Breast epithelium (tissue), 4 donors: ENCODE measurements at regions not wholly inside any gene's neighbourhood (a gene's known extent, or its start where the extent isn't known, plus 50 kb on each side); places are given as distances from the start of the nearest gene placed in this dataset.

ENCODE experiments used
- DNase-seq, 2 donors: peaks; one replicate each; pipeline ENCODE4 v3.0.0-alpha.2; 2019; ENCODE audit warnings: low spot score in 2 of 2
- H3K27ac ChIP-seq, 2 donors: fragments of 200-600 bp; sonication (generic) in 1 of 2; one replicate each; pipeline ENCODE4 v1.5.1; 2016 to 2019; ENCODE audit warnings: mild to moderate bottlenecking in 1 of 2
- H3K27me3 ChIP-seq, 2 donors: fragments of 200-600 bp; sonication (generic) in 1 of 2; one replicate each; pipeline versions ENCODE4 v1.5.1 to v1.6.0; 2017 to 2019; ENCODE audit warnings: control low read depth in 1 of 2, mild to moderate bottlenecking in 1 of 2
- H3K36me3 ChIP-seq: fragments of 200-600 bp; one replicate; pipeline ENCODE4 v1.5.1; 2019
- H3K4me1 ChIP-seq, 2 donors: fragments of 200-600 bp; sonication (generic); one replicate each; pipeline ENCODE4 v1.5.1; 2016 to 2019; ENCODE audit warnings: control low read depth in 1 of 2
- H3K4me3 ChIP-seq, 3 donors: fragments of 200-600 bp; sonication (generic); 1 replicate in 2 of 3; 2 replicates in 1 of 3; pipeline ENCODE4 v1.5.1; 2016 to 2019; ENCODE audit warnings: mild to moderate bottlenecking in 3 of 3, moderate library complexity in 2 of 3
- H3K9me3 ChIP-seq, 2 donors: fragments of 200-600 bp; sonication (generic) in 1 of 2; one replicate each; pipeline ENCODE4 v1.5.1; 2016 to 2019; ENCODE audit warnings: control low read depth in 1 of 2
- CTCF ChIP-seq, 3 donors: fragments of 450-650 bp; IDR thresholded peaks; one replicate each; pipeline ENCODE4 v1.5.1; 2016 to 2017; ENCODE audit warnings: antibody characterized with exemption in 3 of 3, mild to moderate bottlenecking in 3 of 3, moderate library complexity in 3 of 3
- POLR2A ChIP-seq: fragments of 450-650 bp; IDR thresholded peaks from one replicate; pipeline ENCODE4 v1.6.1; 2016; ENCODE audit warnings: antibody characterized with exemption, mild to moderate bottlenecking, moderate library complexity
- POLR2AphosphoS5 ChIP-seq, 3 donors: sonication (generic); formaldehyde crosslinking; IDR thresholded peaks; one replicate each; pipeline ENCODE4 v1.6.1; 2017; ENCODE audit warnings: antibody characterized with exemption in 3 of 3
- intact Hi-C: fragments of 100-400 bp; cut with DNase I; formaldehyde crosslinking; loops from one replicate; pipeline ENCODE4 v1.15.1; 2023; ENCODE audit warnings: low total_unique reads

DNA sequence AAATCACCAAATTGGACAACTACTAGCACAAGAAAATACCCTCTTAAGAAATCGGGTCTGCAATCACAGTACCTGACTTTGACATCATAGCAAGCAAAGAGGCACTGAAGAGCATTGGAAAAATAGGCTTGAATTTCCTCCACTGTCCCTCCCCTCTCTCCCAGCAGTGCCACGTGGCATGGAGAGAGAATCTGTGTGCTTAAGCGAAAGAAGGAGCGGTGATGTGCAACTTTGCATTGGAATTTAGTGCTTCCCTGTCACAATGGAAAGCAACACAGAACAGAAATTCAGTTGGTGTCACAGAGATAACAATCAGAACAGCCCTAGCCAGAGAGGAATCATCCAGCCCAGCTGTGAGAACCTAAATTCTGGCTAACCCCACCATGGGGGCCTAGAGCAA lies 207.5 kb upstream of the SLITRK3 start:
- TF ChIP-seq CTCF (IDR thresholded peaks at IDR 0.05) (no peak), POLR2A (no peak), POLR2AphosphoS5 (IDR thresholded peaks at IDR 0.05) (no peak)
- H3K27ac ChIP-seq = no peak overlapping the region
- H3K36me3 ChIP-seq = no peaks in the 10 kb centered on the region
- no peak overlapping the region for H3K4me3 ChIP-seq
- intact Hi-C loops = no loop called here
- no peak for DNase-seq
- no peaks in the 10 kb centered on the region for H3K9me3 ChIP-seq
- no peaks in the 10 kb centered on the region for H3K27me3 ChIP-seq
- H3K4me1 ChIP-seq = no peaks in the 10 kb centered on the region

DNA sequence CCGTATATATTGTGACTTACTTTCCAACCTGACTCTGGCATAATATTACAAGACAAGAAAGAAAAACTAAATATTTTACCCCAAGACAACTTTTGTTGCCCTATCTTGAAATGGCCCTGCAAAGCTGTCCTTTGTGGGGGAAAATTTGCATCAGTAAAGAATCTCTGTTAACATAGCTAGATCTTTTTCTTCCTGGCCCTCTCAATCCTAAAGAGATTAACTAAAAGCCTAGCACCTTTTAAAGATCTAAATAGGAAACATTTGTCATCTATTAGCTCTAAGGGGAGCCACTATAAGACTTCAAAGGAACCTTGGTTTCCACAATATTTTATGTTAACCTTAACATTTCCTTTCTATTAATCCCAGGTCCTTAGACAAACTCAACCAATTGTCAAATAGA lies 199.0 kb upstream of the SLITRK3 start:
- no peak for DNase-seq
- Histone ChIP-seq H3K36me3 (no peaks in the 10 kb centered on the region), H3K27ac (no peak overlapping the region), H3K27me3 (no peaks in the 10 kb centered on the region), H3K4me3 (no peak overlapping the region), H3K4me1 (no peaks in the 10 kb centered on the region), H3K9me3 (no peaks in the 10 kb centered on the region)
- intact Hi-C loops = no loop called here
- TF ChIP-seq POLR2AphosphoS5 (IDR thresholded peaks at IDR 0.05) (no peak), POLR2A (no peak), CTCF (IDR thresholded peaks at IDR 0.05) (no peak)

DNA sequence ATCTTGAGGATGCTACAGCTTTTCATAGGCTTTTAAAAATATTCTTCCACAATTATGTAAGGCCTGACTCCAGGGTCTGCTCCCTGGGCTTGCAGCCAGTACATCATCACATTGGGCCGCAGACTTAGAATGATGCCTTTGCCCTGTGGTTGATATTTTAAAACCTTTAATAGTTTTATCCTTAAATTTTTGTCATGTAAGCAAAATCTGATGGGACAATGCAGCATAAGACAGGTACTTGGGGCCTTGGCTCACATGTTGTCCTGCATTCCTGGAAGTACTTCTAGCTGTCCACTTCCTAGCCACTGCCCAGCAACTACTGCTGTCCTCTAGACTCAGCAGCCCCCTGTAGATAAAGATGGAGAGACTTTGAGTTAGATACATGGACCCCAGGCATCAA lies 197.3 kb upstream of the SLITRK3 start:
- intact Hi-C loops = no loop called here
- no peaks in the 10 kb centered on the region for H3K36me3 ChIP-seq
- no peak overlapping the region for H3K4me3 ChIP-seq
- no peak for TF ChIP-seq CTCF (IDR thresholded peaks at IDR 0.05)
- no peak for TF ChIP-seq POLR2AphosphoS5 (IDR thresholded peaks at IDR 0.05)
- TF ChIP-seq POLR2A = no peak
- H3K27ac ChIP-seq = no peak overlapping the region
- no peak for DNase-seq
- no peaks in the 10 kb centered on the region for H3K9me3 ChIP-seq
- no peaks in the 10 kb centered on the region for H3K27me3 ChIP-seq
- no peaks in the 10 kb centered on the region for H3K4me1 ChIP-seq

DNA sequence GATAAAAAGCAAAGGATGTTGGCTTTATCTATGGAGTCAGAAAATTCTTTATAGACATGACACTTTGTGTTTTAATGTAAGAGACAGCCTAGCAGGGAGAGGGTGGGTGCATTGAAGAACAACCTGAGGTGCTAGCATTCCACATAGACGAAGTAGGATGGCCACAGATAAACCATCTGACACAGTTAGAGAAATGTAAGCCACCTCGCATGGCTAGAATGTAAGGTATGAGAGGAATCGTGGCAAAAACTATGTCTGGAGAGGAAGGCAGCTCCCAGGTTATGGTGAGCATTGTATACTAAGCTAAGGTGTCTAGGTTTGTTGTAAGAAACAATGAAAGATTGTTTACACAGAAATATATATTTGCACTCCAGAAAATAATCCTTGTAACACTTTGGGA lies 194.0 kb upstream of the SLITRK3 start:
- no peaks in the 10 kb centered on the region for H3K27me3 ChIP-seq
- no peaks in the 10 kb centered on the region for H3K4me1 ChIP-seq
- intact Hi-C loops = no loop called here
- TF ChIP-seq POLR2A (no peak), CTCF (IDR thresholded peaks at IDR 0.05) (no peak), POLR2AphosphoS5 (IDR thresholded peaks at IDR 0.05) (no peak)
- no peak overlapping the region for H3K27ac ChIP-seq
- no peak overlapping the region for H3K4me3 ChIP-seq
- H3K36me3 ChIP-seq = no peaks in the 10 kb centered on the region
- H3K9me3 ChIP-seq = no peaks in the 10 kb centered on the region
- DNase-seq = no peak

DNA sequence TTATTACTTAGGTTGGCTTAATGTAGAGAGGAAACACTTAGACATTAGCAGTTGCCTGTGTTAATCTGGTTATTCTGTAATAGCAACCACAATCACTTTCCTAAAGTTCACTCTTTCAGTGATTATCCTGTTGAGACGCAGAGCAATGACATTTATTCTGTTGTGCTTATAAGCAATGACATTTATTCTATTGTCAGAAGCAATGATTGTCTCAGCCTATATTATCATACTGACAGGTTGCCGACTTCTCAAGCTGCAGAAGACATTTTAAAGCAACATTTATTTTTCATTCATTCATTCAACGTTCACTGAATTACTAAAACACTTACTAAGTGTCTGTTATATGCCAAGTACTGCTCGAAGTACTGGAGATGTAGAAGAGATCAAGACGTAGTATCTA lies 193.5 kb upstream of the SLITRK3 start:
- no peak for TF ChIP-seq POLR2A
- no peak for TF ChIP-seq CTCF (IDR thresholded peaks at IDR 0.05)
- no peak for TF ChIP-seq POLR2AphosphoS5 (IDR thresholded peaks at IDR 0.05)
- H3K27me3 ChIP-seq = no peaks in the 10 kb centered on the region
- DNase-seq = no peak
- no peaks in the 10 kb centered on the region for H3K4me1 ChIP-seq
- no peak overlapping the region for H3K27ac ChIP-seq
- H3K36me3 ChIP-seq = no peaks in the 10 kb centered on the region
- intact Hi-C loops = no loop called here
- no peaks in the 10 kb centered on the region for H3K9me3 ChIP-seq
- H3K4me3 ChIP-seq = no peak overlapping the region
